Stimulated activated CD8-positive, alpha-beta memory T cell treated with anti-CD3 and anti-CD28 coated beads, Interleukin-2, amount 100 ng/mL, for 48 hours (primary cell): ENCODE measurements at regions not wholly inside any gene's neighbourhood (a gene's known extent, or its start where the extent isn't known, plus 50 kb on each side); places are given as distances from the start of the nearest gene placed in this dataset.
A peak's percentile ranks its signal among the peaks of the same experiment; 100 is the strongest.

Experiments
- DNase-seq, 2 donors: peaks; one replicate each; pipeline ENCODE4 v3.0.0-alpha.2; 2020; ENCODE audit warnings: low read depth in 2 of 2

DNA sequence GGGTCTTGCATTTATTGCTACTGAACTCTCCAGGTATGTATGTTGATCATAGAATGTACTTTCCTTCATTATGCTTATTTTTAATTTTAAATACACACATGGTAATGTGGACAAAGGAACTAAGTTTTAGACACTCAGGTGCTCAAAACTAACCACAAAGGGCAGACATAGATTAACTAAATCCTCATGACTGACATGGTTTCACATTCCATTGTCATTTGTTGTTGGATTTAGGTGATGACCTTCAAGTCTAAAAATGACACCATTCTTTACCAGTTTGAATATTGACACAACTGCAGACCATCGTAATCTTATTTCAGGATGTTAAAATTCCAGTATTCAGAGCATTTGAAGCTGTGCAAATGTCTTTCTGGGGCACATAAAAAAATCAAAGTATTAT, 128.4 kb downstream of the BBS10 start:
- DNase-seq: no peak

DNA sequence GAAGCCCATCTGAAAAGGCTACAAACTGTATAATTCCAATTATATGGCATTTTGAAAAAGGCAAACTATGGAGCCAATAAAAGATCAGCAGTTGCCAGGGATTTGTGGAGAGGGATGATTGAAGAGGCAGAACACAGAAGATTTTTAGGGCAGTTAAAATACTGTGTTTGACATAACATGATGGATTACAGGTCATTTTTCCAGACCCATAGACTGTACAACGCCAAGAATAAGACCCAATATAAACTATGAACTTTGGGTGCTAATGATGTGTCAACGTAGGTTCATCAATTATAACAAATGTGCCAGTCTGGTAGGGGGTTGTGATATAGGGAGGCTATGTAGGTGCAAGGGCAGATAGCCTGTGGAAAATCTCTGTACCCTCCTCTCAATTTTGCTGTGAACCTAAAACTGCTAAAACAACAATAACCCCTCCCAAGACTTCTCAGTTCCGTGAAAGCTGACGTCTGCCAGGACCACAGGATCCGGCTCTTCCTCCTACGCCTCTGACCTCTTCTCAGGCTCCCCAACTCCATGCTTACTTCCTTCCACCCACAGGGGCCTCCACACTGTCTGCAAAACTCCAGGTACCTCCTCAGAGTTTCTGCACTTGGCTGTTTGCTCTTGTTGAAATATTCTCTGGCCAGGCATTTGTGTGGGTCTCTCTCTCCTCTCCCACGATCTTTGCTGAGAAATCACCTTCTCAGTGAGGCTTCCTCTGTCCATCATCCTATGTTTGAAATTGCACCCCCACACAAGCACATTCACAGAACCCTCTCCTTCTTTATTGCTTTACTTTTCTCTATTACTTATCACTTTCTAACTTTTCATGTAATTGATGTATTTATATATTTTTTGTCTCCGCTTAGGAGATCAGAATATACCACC, 131.4 kb downstream of the BBS10 start:
- no peak for DNase-seq

DNA sequence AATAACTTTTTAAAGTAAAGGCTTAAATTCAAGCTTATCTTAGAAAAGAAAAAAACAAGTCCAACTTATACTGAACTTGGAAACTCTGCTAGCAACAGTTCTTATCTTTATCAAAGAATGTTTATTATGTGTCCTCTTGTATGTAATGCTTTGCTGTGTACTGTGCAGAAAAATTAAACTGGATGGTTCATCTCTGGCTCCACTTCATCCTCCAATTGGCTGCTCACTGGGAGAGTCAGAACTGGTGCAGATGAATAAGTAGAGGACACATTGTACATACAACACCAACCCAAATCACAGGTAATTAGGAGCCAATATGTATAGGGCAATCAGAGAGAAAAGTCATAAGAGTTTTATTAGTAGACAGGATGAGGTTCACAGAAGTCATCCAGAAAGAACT, 123.6 kb upstream of the NAP1L1 start:
- no peak for DNase-seq

DNA sequence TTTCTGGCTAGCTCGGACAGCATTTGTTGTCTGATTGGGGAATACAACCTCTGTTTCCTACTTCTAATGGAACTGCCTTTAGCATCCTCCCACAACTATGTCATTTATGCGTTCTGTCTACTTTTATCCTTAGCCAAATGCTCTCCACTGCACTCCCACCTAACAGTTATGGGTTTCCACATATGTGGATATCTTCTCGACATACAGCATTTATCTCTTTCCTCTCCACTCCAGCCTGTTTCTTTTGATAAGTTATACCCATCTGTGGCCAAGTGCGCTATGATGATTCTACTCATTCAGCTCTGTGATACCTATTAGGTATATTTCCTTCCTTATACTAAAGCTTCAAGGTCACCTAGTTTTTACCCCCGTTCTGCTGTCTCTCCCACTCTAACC, 122.2 kb upstream of the NAP1L1 start:
- DNase-seq: no peak

DNA sequence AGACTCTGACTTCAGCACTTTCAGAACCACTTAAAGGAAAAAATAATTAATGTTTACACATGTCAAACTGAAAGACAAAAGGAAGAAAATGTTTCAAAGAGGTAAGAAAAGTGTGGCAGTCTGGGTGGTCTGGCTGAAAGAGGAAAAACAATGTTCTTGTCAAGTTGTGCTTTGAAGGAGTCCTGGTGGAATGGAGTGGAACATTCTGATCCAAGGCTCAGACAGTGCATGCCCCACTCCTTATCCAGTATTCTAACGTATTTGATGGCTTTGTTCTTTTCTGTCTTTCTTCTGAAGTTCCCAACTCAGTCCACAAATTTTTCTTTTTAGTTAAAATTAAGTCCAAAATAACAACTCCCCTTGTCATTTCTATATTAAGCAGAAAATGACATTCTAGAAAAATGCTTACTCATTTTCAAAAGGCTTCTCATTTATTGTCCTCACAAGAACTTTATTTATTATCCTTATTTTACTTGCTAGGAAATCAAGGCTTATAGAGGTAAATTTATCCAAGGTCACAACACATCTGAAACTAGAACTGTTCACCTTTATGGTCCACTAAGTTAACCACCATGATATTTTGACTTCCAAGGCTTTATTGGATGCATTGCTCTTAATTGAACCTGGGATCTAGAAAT, 121.7 kb upstream of the NAP1L1 start:
- no peak for DNase-seq

DNA sequence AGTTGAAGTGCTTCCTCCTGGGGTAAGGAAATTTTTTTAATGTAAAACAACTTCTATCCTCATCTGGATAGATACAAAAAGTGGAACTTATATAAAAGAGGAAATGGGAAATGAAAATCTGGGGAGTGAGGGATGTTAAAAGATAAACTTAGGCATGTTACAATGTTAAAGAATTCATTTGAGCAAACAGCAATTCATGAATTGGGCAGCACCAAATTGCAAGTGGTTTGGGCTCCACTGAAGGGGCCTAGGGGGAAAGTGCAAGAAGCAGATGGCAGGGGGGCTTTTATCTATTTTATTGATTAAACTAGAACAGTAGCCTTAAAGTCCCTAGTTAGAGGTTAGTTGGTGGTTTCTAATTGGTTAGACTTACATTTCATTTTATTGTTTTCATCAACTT, 118.1 kb upstream of the NAP1L1 start:
- DNase-seq: no peak

DNA sequence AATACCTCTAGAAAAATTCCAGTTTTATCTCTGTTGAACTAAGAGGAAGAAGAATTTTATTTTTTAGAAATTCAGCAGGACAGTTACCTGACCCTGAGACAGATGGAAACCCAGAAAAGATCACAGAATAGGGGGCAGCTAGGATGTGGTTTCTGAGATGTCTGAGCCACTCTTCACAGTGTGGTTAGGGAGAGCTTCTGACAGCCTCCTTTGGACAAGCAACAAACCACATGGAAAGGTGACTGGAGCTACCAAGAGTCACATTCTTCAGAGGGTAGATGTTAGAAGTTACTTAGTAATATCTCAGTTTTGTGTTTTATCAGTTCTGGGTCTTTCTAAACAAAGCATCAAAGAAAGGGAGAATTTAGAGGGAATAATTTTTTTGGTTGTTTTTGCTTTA, 117.3 kb upstream of the NAP1L1 start:
- DNase-seq: no peak

DNA sequence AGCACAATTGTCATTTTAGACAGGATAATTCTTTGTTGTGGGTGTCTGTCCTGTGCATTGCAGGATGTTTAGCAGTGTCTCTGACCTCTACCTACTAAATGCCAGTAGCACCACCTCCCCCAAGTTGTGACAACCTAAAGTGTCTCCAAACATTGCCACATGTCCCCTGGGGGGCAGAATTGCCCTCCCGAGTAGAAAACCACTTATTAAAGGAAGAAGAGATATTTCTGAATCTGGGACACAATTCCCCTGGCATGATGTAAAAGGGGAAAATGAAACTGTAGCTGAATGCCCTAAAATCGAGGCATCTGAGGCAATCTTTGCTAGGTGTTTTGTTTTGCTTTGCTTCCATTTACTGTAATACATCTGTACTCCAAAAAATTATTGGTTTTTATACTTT, 116.8 kb upstream of the NAP1L1 start:
- DNase-seq: no peak

DNA sequence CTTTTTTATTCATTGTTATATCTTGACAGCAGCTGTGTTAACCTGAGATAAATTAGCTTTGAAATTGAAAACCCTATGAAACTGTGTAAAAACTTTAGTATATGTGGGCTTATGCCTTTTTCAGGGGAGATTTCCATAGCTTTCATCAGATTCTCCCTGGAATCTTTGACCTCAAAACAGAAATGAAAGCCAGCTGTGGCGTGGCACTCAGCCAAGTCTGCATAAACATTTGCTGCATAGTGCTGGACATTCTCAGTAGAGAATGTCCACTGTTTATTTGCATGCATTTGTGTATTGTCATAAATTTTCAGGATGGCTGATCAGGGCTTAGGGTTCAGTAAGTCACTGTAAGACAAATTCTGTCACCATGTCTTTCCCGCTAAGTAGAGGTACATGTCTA, 115.3 kb upstream of the NAP1L1 start:
- no peak for DNase-seq

DNA sequence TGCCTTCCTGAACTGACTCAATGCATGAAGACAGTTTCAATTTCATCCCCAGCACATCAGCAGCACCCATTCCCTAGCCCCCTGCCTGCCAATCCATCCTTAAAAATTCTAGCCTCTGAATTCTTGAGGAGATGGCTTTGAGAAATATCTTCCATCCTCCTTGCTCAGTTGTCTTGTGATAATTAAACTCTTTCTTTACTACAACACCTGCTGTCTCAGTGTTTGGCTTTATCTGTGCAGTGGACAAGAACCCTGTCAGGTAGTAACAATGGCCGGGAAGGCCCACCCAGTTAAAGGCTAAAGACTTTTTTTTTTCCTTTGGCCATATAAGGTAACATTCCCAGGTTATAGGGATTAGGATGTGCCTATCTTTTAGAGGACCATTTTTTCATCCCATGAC, 114.4 kb upstream of the NAP1L1 start:
- DNase-seq: no peak

DNA sequence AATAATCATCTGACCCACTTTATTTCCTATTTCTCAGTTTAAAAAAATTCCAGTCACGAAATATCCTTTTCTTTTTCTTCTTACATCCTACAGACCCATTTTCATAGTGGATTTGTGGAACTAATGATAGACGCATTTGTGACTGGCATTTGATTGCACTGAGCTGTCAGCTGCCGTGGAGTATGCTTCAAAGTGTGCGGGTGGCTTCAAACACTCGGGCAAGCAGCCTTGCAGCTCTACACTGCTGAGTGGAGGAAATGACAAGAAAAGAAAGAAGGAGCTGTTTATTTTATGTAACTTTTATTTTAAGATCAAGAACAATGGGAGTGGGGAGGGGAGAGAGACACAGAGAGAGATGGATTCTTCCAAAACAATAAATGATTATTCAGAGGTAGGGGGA, 112.8 kb upstream of the NAP1L1 start:
- no peak for DNase-seq

DNA sequence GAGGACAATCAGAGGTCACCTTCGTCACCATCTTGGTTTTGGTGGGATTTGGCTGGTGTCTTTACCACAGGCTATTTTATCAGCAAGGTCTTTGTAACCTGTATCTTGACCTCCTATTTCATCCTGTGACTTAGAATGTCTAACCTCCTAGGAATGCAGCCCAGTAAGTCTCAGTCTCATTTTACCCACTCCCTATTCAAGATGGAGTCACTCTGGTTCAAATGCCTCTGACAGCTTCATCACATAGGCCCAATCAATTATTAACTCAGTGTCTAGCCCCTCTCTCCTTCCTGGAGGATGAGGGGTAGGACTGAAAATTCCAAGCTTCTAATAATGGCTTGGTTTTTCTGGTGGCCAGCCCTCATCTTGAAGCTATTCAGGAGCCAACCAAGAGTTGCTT, 111.4 kb upstream of the NAP1L1 start:
- DNase-seq: no peak

DNA sequence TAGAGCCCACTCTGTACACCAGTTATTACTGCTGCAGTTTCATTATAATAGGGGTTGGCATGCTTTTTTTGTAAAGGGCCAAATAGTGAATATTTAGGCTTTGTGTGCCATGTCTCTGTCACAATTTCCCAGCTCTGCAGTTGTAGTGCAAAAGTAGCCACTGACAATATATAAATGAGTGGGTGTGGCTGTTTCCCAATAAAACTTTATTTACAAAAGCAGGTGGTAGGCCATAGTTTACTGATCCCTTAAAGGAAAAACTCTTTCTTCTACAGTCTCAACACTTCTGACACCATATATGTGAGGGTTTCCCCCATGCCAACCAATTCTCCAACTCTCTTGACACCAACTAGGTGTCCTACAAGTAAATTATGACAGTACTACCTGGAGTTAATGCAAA, 110.2 kb upstream of the NAP1L1 start:
- DNase-seq: no peak

DNA sequence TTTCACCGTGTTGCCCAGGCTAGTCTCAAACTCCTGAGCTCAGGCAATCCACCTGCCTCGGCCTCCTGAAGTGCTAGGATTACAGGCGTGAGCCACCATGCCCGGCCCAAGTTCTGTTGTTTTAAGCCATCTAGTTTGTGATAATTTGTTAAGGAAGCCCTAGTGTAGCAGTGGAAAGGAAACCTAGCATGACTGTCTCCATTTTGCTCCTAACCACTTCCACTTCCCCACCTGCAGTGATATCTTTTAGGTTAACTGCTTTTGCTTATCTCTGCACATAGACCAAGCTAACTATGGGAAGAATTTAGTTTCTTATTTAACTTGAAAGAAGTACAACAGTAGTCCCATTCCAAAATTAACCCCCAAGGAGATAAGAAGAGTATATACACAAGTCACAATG, 109.5 kb upstream of the NAP1L1 start:
- DNase-seq: no peak

DNA sequence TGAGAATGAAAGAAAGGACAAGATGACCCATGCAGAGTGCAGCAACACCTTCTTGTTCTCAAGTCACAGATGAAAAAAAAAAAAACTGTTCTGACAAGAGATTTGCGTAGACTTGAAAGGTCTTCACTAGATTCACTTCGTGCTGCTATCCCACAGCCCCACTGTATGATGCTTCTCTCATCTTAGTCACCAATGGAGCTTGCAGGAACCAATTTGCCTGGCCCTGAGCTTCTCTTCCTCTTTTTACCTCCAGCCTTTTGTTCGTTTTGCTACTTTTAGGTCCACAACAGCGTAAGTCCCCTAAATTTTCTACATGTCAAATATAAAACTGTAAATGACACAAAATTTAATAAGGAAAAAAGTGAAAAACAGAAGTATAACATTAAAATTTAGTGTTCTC, 107.9 kb upstream of the NAP1L1 start:
- DNase-seq: no peak

DNA sequence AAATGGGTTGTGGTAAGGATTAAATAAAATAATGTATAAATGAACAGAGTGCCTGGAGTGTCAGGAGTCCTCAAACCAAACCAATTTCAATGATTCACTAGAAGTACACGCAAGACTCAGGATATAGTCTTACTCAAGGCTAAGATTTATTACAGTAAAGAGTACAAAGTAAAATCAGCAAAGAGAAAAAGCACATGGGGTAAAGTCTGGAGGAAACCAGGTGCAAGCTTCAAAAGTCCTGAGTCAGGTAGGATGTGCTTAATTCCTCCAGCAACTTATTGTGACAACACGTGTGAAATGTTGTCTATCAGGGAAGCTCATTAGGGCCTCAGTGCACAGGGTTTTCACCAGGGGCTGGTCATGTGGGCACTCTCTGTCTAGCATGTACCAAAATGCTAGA, 105.8 kb upstream of the NAP1L1 start:
- DNase-seq: no peak

DNA sequence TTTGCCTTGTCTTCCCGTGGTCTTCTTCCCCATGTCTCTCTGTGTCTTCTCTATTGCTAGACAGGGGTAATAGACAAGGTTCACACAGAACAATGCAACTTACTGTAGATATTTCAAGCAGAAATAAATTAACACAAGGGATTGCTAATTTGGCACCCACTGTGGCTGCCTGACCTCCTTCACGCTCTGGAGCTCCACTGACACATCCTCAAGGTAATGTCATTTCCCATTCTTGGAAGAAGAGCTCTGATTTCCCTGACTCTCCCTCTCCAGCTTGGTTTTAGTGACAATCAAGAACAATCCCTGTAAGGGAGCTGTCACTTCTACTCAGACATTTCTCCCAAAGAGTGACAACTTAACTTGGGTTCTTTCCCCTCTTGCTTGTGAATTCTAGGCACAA, 105.4 kb upstream of the NAP1L1 start:
- DNase-seq: no peak

DNA sequence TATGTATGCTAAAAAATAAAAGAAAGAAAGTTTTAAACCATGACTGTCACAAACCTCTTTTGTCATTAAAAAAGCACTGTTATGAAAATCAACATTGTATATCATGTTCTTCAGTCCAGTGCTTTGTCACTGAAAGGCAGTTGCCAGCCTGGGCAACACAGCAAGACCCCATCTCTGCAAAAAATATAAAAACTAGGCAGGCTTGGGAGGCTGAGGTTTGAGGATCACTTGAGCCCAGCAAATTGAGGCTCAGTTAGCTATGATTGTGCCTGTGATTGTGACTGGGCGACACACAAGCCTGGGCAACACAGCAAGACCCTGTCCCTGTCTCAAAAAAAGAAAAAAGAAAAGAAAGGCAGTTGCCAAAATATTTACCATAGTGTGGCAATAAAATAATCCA, 102.7 kb upstream of the NAP1L1 start:
- no peak for DNase-seq

DNA sequence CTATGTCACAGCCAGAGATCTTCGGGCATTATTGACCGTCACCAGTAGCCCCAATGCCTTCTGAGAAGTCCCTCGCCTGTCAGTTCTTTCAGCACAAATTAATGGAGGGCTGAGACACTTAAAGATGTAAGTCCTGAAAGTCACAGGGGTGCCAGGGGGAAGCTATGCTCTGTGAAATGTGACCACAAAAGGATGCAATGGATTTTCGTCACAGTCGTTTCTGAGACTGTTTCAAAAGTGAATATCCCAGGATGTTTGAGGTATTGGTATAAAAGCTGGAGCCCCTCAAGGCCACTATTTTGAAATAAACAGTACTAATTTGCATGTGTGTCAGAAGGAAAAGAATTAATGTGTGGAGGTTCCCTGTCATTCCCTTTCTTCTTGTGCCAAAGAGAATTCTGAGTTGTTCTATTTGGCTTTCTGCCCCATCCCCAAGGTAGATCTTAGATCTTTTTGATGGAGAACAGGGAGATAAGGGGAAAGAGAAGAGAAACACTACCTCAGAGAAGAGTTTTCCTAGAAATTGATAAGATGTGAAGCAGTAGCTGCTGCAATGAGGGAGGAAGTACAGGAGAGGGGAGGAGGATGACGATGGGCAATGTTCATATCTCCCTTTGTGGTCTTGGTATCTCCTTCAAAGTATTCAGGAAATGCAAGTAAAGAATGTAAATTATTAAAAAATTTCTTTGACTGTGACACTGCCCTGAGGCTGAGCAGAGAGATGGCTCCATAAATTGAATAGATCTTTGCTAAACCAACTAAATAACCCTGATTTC, 101.8 kb upstream of the NAP1L1 start:
- DNase-seq: no peak

DNA sequence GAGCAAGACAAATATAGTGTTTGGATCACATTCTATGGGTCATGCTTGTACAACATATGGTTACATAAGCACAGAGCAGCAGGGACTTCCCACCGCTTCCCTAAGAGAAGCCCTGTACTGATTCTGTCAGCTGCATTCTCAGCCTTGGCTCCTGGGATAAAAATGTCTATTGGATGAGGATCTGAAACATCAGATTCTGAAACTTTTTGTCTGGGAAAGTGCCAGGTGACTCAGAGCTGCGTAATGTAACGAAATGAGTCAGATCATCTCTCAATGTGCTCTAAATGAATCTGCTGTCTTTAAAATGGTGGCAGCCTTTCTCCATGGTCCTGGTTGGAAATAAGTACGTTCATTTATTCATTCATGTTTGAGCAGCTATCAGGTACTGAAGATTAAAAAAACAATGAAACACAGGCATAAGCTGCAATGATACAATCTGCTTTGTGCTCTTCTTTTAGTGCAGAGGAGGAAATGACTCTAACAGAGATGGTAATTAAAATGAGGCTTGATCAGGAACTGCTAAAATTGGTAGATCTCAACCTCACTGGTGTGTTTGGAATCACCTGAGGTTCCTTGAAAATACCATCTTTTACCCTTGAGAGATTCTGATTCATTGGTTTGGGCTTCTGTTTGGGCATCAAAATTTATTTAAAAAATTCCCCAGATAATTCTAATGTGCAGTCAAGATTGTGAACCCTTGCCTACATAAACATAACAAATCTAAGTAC, 99.1 kb upstream of the NAP1L1 start:
- DNase-seq: peak; percentile 14 to 18

DNA sequence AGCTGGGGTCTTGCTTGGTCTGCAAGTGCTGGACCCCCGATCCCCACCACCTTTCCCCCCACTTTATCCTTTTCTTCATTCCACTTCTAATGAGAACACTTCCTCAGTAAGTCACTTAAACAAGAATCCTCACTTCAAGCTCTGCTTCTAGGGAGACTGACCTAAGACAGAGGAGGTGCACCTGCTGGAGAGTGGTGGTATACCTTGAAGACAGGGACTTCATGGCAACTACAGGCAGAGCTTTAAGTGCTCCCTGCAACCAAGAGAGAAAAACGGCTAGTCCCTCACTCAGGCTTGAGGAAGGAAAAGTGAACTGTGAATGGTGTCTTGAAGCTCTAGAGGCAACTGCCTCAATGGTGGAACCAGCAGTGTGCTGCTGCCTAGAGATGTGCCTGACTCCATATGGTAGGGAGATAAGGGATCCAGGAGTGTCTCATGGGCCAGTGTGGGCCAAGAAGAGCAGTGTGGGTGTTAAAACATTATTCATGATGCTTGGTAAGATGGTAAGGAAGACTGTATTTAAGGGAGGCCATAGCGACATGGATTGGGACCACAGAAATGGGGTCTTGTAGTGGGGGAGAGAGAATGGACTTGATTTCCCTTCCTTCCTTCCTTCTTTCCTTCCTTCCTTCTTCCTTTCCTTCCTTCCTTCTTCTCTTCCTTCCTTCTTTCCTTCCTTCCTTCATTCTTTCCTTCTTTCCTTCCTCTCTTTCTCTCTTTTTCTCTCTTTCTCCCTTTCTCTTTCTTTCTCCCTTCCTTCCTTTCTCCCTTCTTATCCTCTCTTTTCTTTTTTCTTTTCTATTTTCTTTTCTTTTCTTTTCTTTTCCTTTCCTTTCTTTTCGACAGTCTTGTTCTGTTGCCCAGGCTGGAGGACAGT, 96.2 kb upstream of the NAP1L1 start:
- no peak for DNase-seq
